Cardiac fibroblast (primary cell): ENCODE measurements at regions not wholly inside any gene's neighbourhood (a gene's known extent, or its start where the extent isn't known, plus 50 kb on each side); places are given as distances from the start of the nearest gene placed in this dataset.
A peak's percentile ranks its signal among the peaks of the same experiment; 100 is the strongest.

ENCODE experiments used
- DNase-seq, 2 donors: peaks; one replicate each; pipeline versions ENCODE4 v3.0.0 to v3.0.0-alpha.2; 2010; ENCODE audit warnings: low read depth in 2 of 2
- H3K4me3 ChIP-seq, 2 donors: replicated peaks in 1 of 2; 1 replicate in 1 of 2; 2 replicates in 1 of 2; pipeline ENCODE4 v1.5.1; 2011; ENCODE audit warnings: low read depth in 2 of 2, low read length in 2 of 2, mild to moderate bottlenecking in 2 of 2, moderate library complexity in 1 of 2
- TF ChIP-seq, protein P1 (sequence below): IDR thresholded peaks from one replicate; pipeline ENCODE4 v1.5.1; 2011; ENCODE audit warnings: low read depth, mild to moderate bottlenecking, low read length, inconsistent platforms

DNA sequence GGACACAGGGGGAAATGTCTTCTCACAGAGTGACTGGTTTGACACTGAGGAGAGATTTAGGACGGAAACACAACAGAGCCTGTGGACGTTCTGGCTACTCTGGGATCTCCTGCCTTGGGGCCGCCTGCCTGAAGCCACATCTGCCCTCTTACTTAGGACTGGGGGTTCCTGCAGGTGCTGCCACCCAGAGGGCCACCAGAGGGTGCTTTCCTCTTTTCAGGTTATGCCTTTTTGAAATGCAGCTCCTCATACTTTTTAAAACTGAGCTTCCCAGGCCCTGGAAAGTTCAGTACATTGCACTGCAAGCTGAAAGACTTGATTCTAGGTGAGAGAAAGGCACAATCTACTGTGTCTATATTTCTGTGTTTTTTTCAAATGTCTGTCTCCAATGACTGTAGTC lies 92.2 kb upstream of the PGRMC2 start:
- TF ChIP-seq, protein P1, sequence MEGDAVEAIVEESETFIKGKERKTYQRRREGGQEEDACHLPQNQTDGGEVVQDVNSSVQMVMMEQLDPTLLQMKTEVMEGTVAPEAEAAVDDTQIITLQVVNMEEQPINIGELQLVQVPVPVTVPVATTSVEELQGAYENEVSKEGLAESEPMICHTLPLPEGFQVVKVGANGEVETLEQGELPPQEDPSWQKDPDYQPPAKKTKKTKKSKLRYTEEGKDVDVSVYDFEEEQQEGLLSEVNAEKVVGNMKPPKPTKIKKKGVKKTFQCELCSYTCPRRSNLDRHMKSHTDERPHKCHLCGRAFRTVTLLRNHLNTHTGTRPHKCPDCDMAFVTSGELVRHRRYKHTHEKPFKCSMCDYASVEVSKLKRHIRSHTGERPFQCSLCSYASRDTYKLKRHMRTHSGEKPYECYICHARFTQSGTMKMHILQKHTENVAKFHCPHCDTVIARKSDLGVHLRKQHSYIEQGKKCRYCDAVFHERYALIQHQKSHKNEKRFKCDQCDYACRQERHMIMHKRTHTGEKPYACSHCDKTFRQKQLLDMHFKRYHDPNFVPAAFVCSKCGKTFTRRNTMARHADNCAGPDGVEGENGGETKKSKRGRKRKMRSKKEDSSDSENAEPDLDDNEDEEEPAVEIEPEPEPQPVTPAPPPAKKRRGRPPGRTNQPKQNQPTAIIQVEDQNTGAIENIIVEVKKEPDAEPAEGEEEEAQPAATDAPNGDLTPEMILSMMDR = peak; percentile 67
- no peak overlapping the region for H3K4me3 ChIP-seq
- peak; percentile 55 to 65 for DNase-seq

DNA sequence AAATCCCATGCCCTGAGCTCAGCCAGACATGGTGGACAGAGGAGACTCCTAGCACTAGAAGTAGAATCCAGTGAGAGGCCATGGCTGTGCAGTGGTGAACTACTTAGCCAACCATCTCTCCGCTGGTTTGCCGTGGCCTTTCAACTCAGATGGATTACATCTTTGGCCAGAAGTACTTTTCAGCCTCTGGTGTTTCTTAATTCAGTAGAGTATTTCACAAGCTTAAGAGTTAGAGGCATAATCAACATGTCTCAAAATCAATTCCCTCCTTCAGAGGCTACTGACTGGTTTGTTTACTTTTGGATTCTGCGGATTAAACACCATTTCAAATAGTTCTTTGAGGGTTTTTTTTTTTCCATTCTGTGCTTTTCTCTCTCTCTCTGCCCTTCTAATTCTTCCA lies 91.1 kb upstream of the PGRMC2 start:
- no peak for DNase-seq
- H3K4me3 ChIP-seq = no peak overlapping the region
- TF ChIP-seq, protein P1 = no peak

DNA sequence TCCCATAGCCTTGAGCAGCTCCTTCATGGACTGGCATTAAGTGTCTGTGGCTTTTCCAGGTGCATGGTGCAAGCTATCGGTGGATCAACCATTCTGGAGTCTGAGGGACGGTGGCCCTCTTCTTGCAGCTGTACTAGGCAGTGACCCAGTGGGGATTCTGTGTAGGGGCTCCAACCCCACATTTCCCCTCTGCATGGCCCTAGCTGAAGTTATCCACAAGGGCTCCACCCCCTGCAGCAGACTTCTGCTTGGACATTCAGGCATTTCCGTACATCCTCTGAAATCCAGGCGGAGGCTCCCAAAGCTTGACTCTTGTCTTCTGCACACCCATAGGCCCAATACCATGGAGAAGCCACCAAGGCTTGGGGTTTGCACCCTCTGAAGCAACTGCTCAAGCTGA lies 89.3 kb upstream of the PGRMC2 start:
- DNase-seq = no peak
- TF ChIP-seq, protein P1 = no peak
- no peak overlapping the region for H3K4me3 ChIP-seq

DNA sequence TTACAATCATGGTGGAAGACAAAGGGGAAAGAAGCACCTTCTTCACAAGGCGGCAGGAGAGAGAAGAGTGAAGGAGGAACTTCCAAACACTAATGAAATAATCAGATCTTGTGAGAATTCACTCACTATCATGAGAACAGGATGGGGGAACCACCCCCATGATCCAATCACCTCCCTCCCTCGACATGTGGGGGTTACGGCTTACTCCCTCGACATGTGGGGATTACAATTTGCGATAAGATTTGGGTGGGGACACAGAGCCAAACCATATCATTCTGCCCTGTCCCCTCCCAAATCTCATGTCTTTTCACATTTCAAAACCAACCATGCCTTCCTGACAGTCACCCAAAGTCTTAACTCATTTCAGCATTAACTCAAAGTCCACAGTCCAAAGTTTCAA lies 88.7 kb upstream of the PGRMC2 start:
- no peak overlapping the region for H3K4me3 ChIP-seq
- TF ChIP-seq, protein P1 = no peak
- DNase-seq = no peak

DNA sequence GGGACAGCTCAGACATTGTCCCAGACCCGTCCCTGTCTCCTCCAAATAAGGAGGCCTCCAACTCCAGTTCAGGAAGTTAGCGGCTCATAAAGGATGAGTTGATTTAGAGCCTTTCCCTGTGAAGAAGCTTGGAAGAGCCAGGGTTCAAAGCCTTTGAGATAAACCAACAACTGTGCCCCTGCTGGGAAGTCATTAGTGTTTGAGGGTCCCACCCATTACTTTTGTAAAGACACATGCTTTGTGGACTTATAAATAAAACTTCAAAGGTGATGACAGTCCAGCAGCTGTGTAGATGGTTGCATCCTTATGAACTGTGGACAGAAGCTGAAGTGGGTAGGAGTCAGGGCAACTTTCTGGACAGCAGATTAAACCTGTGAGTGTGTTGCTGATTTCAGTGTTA lies 86.0 kb upstream of the PGRMC2 start:
- DNase-seq = no peak
- TF ChIP-seq, protein P1 = no peak
- H3K4me3 ChIP-seq = no peak overlapping the region

DNA sequence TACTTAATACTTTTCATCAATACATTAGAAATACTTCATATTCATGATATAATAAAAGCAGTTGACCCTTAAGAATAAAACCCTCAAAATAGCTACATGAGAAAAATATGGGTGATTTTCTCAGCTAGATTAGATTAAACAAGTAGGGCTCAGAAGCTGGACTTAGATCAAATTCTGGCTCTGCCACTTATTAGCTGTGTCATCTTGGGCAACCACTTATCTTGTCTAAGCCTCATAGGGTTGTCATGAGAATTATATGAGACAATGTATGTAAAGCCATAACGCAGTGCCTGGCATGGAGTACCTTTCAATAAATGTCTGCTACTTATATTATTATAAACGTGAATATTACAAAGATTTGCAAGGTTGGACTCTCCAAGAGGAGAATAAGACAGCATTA lies 84.3 kb upstream of the PGRMC2 start:
- no peak for DNase-seq
- no peak overlapping the region for H3K4me3 ChIP-seq

More for the DNA sequence above, 84.3 kb upstream of the PGRMC2 start:
- TF ChIP-seq, protein P1 = no peak
